ENCODE measurements at regions not wholly inside any gene's neighbourhood (a gene's known extent, or its start where the extent isn't known, plus 50 kb on each side); places are given as distances from the start of the nearest gene placed in this dataset.

DNA sequence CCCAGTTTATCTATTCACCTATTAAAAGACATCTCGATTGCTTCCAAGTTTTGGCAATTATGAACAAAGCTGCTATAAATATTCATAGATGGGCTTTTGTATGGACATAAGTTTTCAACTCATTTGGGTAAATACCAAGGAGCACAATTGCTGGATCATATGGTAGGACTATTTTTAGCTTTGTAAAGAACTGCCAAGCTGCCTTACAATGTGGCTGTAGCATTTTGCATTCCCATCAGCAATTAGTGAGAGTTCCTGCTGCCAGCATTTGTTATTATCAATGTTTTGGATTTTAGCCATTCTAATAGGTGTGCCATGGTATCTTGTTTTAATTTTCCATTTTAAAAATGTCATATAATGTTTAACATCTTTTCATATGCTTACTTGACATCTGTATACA lies 475.6 kb upstream of the NCAM2 start:
- no peaks in the 10 kb centered on the region for H3K9me1 ChIP-seq (ENCODE audit: control insufficient read depth, insufficient read depth, low read length)
- H3K27me3 ChIP-seq (ENCODE audit: control insufficient read depth in 2 of 2, insufficient read depth in 2 of 2, low read length in 2 of 2): no peaks in the 10 kb centered on the region
- no peaks in the 10 kb centered on the region for H3K79me2 ChIP-seq (ENCODE audit: control insufficient read depth, insufficient read depth, low read length)
- POLR2A ChIA-PET: no interaction called here
- DNase-seq (ENCODE audit: extremely low read depth in 1 of 4, low spot score in 3 of 4): no peak
- 0% methylated on average over 1 of the region's 1 CpG for WGBS (ENCODE audit: insufficient coverage, low coverage, missing lambda C conversion rate)
- H3K9ac ChIP-seq (ENCODE audit: insufficient read depth in 1 of 2, low read depth in 2 of 2, low read length in 2 of 2): no peak overlapping the region
- no peak for TF ChIP-seq ZNF23 (CRISPR knock-in tag; IDR thresholded peaks at IDR 0.05)
- no TSS peak for BruUV-seq (replicated peaks)
- no peaks in the 10 kb centered on the region for H4K20me1 ChIP-seq (replicated peaks; ENCODE audit: control insufficient read depth, insufficient read depth, low read length)
- intact Hi-C loops (cut with micrococcal nuclease): no loop called here
- CTCF ChIA-PET (ENCODE audit: low intra/inter-chr PET ratio): no interaction called here
- in situ Hi-C loops (cut with MboI): no loop called here
- H3K4me2 ChIP-seq (ENCODE audit: insufficient read depth, low read length): no peak overlapping the region
- FAIRE-seq: no peak
- H3K9me3 ChIP-seq (replicated peaks; ENCODE audit: control insufficient read depth, insufficient read depth, low read depth, low read length): no peaks in the 10 kb centered on the region
- no peaks in the 10 kb centered on the region for H3K36me3 ChIP-seq (ENCODE audit: control insufficient read depth, insufficient read depth, low read length)
- no peak overlapping the region for H2AFZ ChIP-seq (ENCODE audit: low read depth, low read length)
- H3K4me1 ChIP-seq (replicated peaks in 1 of 2; ENCODE audit: control insufficient read depth in 2 of 2, insufficient read depth in 2 of 2, low read length in 2 of 2): no peaks in the 10 kb centered on the region
- ATAC-seq: no peak
- no peak overlapping the region for H3K4me3 ChIP-seq
- no peak overlapping the region for H3K27ac ChIP-seq (ENCODE audit: extremely low read depth, low read depth, low read length)

GRCh38 chr21:20523191-20523590 lies 475.0 kb upstream of the NCAM2 start:
- in situ Hi-C loops (cut with MboI): no loop called here
- Histone ChIP-seq H3K4me3 (no peak overlapping the region), H3K9ac (ENCODE audit: insufficient read depth in 1 of 2, low read depth in 2 of 2, low read length in 2 of 2) (no peak overlapping the region), H3K4me1 (replicated peaks in 1 of 2; ENCODE audit: control insufficient read depth in 2 of 2, insufficient read depth in 2 of 2, low read length in 2 of 2) (no peaks in the 10 kb centered on the region), H3K36me3 (ENCODE audit: control insufficient read depth, insufficient read depth, low read length) (no peaks in the 10 kb centered on the region), H3K4me2 (ENCODE audit: insufficient read depth, low read length) (no peak overlapping the region), H3K9me1 (ENCODE audit: control insufficient read depth, insufficient read depth, low read length) (no peaks in the 10 kb centered on the region), H3K27me3 (ENCODE audit: control insufficient read depth in 2 of 2, insufficient read depth in 2 of 2, low read length in 2 of 2) (no peaks in the 10 kb centered on the region), H3K9me3 (replicated peaks; ENCODE audit: control insufficient read depth, insufficient read depth, low read depth, low read length) (no peaks in the 10 kb centered on the region), H3K27ac (ENCODE audit: extremely low read depth, low read depth, low read length) (no peak overlapping the region), H4K20me1 (replicated peaks; ENCODE audit: control insufficient read depth, insufficient read depth, low read length) (no peaks in the 10 kb centered on the region), H2AFZ (ENCODE audit: low read depth, low read length) (no peak overlapping the region), H3K79me2 (ENCODE audit: control insufficient read depth, insufficient read depth, low read length) (no peaks in the 10 kb centered on the region)
- DNase-seq (ENCODE audit: extremely low read depth in 1 of 4, low spot score in 3 of 4) (no peak), FAIRE-seq (no peak), ATAC-seq (no peak)
- ChIA-PET CTCF (ENCODE audit: low intra/inter-chr PET ratio) (no interaction called here), POLR2A (no interaction called here)
- no TSS peak for BruUV-seq (replicated peaks)
- intact Hi-C loops (cut with micrococcal nuclease): no loop called here
- TF ChIP-seq KDM5B (IDR thresholded peaks at IDR 0.05; ENCODE audit: insufficient replicate concordance, low read depth, low read length) (no peak), ZNF212 (CRISPR knock-in tag; IDR thresholded peaks at IDR 0.05) (no peak), MAFF (IDR thresholded peaks at IDR 0.05; ENCODE audit: low read length) (no peak), ATF6 (CRISPR knock-in tag; IDR thresholded peaks at IDR 0.05) (no peak), IFI16 (CRISPR knock-in tag; IDR thresholded peaks at IDR 0.05) (no peak), ARID2 (IDR thresholded peaks at IDR 0.05) (no peak), HOMEZ (CRISPR knock-in tag; IDR thresholded peaks at IDR 0.05) (no peak), SIN3B (IDR thresholded peaks at IDR 0.05; ENCODE audit: low read depth) (no peak), NFE2L1 (tag; IDR thresholded peaks at IDR 0.05; ENCODE audit: borderline replicate concordance, low read depth) (no peak), LARP7 (IDR thresholded peaks at IDR 0.05) (no peak), YBX1 (IDR thresholded peaks at IDR 0.05) (no peak)
- TF ChIP-seq, protein P1, sequence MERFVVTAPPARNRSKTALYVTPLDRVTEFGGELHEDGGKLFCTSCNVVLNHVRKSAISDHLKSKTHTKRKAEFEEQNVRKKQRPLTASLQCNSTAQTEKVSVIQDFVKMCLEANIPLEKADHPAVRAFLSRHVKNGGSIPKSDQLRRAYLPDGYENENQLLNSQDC (CRISPR knock-in tag; IDR thresholded peaks at IDR 0.05): no peak

Measured in K562 (cell line).